RWPE2 (cell line): ENCODE measurements at regions not wholly inside any gene's neighbourhood (a gene's known extent, or its start where the extent isn't known, plus 50 kb on each side); places are given as distances from the start of the nearest gene placed in this dataset.

Source experiments
- ATAC-seq: fragments of 200-7000 bp; cut with Tn5 transposase; 3 replicates; pipeline ENCODE4 v1.9.1; 2021; ENCODE audit warnings: low read depth
- DNase-seq: peaks from one replicate; pipeline ENCODE4 v3.0.0-alpha.2; 2020; ENCODE audit warnings: low spot score
- H3K27ac ChIP-seq: fragments of 450-650 bp; 2 replicates; pipeline ENCODE4 v1.5.1; 2017; ENCODE audit warnings: mild to moderate bottlenecking; ENCODE audit not compliant: poor library complexity, severe bottlenecking
- H3K27me3 ChIP-seq: fragments of 250-450 bp; sonication (Bioruptor Pico); 2 replicates; pipeline ENCODE4 v1.5.1; 2021; ENCODE audit warnings: mild to moderate bottlenecking, moderate library complexity; ENCODE audit not compliant: insufficient read depth, poor library complexity, severe bottlenecking
- H3K36me3 ChIP-seq: fragments of 250-450 bp; sonication (Bioruptor Pico); 2 replicates; pipeline ENCODE4 v1.5.1; 2020; ENCODE audit warnings: low read depth, mild to moderate bottlenecking, moderate library complexity
- H3K4me1 ChIP-seq: fragments of 250-450 bp; sonication (Bioruptor Pico); 2 replicates; pipeline ENCODE4 v1.5.1; 2021; ENCODE audit warnings: mild to moderate bottlenecking, moderate library complexity; ENCODE audit not compliant: insufficient read depth, poor library complexity, severe bottlenecking
- H3K4me3 ChIP-seq: fragments of 250-450 bp; sonication (Bioruptor Pico); 2 replicates; pipeline ENCODE4 v1.5.1; 2021; ENCODE audit warnings: mild to moderate bottlenecking, moderate library complexity; ENCODE audit not compliant: severe bottlenecking
- H3K9me3 ChIP-seq: fragments of 250-450 bp; sonication (Bioruptor Pico); 2 replicates; pipeline ENCODE4 v1.5.1; 2021; ENCODE audit warnings: mild to moderate bottlenecking, moderate library complexity; ENCODE audit not compliant: severe bottlenecking
- TF ChIP-seq, protein P1 (sequence below): fragments of 450-650 bp; IDR thresholded peaks from one replicate; pipeline ENCODE4 v1.5.1; 2017; ENCODE audit warnings: mild to moderate bottlenecking, moderate library complexity; ENCODE audit not compliant: poor library complexity, severe bottlenecking

GRCh38 chr3:188949456-188949855 lies 222.3 kb upstream of the TPRG1 start:
- H3K36me3 ChIP-seq = no peaks in the 10 kb centered on the region
- H3K4me1 ChIP-seq = peaks cover 39% of the 10 kb centered on the region
- no peaks in the 10 kb centered on the region for H3K27me3 ChIP-seq
- no peaks in the 10 kb centered on the region for H3K9me3 ChIP-seq
- H3K4me3 ChIP-seq = no peak overlapping the region
- peak overlapping the region; percentile 99 for H3K27ac ChIP-seq
- TF ChIP-seq, protein P1, sequence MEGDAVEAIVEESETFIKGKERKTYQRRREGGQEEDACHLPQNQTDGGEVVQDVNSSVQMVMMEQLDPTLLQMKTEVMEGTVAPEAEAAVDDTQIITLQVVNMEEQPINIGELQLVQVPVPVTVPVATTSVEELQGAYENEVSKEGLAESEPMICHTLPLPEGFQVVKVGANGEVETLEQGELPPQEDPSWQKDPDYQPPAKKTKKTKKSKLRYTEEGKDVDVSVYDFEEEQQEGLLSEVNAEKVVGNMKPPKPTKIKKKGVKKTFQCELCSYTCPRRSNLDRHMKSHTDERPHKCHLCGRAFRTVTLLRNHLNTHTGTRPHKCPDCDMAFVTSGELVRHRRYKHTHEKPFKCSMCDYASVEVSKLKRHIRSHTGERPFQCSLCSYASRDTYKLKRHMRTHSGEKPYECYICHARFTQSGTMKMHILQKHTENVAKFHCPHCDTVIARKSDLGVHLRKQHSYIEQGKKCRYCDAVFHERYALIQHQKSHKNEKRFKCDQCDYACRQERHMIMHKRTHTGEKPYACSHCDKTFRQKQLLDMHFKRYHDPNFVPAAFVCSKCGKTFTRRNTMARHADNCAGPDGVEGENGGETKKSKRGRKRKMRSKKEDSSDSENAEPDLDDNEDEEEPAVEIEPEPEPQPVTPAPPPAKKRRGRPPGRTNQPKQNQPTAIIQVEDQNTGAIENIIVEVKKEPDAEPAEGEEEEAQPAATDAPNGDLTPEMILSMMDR = no peak
- no peak for DNase-seq
- ATAC-seq = no peak

DNA sequence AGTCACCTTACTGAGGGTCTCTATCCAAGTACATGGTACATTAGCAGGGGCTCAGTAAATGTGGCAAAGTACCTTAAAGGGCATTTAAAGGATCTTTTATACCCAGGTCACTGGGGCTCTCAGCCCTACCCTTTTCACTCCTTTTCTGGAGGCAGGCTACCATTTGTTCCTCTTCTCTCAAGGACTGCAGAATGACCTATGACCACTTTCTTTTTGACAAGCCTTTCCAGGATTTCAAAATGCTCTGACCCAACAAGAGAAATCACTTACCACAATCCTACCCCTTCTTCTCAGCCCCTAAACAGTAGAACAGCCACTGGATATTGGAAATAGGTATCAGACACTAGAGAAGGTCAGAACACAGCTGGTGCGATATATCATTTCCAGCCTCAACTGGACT lies 221.8 kb upstream of the TPRG1 start:
- peaks cover 39% of the 10 kb centered on the region for H3K4me1 ChIP-seq
- DNase-seq (no peak), ATAC-seq (no peak)
- no peaks in the 10 kb centered on the region for H3K36me3 ChIP-seq
- peak overlapping the region; percentile 99 for H3K27ac ChIP-seq
- H3K27me3 ChIP-seq = no peaks in the 10 kb centered on the region
- TF ChIP-seq, protein P1 = no peak
- no peaks in the 10 kb centered on the region for H3K9me3 ChIP-seq
- no peak overlapping the region for H3K4me3 ChIP-seq

DNA sequence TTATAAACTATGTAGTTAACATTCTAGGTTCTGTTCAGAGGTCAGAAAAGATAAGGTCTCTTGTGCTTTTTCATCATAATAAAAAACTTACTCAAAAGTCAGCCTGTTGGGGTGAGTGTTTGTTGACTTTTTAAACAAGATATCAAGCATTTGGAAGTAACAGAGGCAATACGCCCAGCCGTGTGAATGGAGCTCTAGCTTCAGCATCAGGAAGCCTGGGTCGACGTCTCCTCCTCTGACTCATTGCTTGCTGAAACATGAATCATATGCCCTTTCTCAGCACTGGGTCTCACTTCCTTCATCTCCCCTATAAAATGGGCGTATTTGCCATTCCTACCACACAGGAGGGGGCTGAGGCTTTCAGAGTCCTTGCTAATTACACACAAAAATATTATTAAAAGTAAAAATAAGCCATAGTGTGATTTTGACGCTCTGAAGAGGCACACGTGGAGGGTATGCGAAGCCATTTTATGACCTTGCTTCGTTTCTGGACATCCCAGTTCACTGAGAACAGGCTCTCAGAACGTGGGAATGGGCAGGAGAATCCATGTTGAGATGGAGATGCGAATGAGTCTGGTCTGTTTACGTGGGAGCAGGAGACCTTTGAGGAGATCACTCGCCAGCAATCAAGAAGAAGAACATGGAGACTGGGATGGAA lies 220.8 kb upstream of the TPRG1 start:
- H3K36me3 ChIP-seq = no peaks in the 10 kb centered on the region
- H3K4me3 ChIP-seq = no peak overlapping the region
- no peaks in the 10 kb centered on the region for H3K27me3 ChIP-seq
- H3K27ac ChIP-seq = peak overlapping the region; percentile 99
- H3K4me1 ChIP-seq = peaks cover 39% of the 10 kb centered on the region
- peak; percentile 81 for DNase-seq
- H3K9me3 ChIP-seq = no peaks in the 10 kb centered on the region
- TF ChIP-seq, protein P1 = no peak
- ATAC-seq = peak; percentile 71

DNA sequence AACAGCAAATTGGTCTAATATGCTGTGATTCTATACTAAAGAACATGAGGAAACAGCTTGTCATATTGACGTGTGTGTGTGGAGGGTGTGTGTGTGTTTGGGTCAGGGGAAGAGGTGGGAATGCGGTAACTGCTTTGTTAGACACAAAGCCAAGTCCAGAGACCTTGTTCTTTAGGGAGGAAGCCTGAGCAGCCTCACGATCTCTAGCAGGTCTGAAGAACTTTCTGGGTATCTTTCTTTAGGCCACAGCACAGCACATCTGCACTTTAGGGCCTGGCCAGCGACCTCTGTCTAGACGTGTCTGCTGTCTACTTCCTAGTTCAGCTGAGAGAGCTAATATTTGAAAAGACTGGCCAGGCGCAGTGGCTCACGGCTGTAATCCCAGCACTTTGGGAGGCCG lies 220.0 kb upstream of the TPRG1 start:
- ATAC-seq = no peak
- H3K4me3 ChIP-seq = no peak overlapping the region
- no peaks in the 10 kb centered on the region for H3K9me3 ChIP-seq
- H3K27me3 ChIP-seq = no peaks in the 10 kb centered on the region
- peak overlapping the region; percentile 99 for H3K27ac ChIP-seq
- TF ChIP-seq, protein P1 = no peak
- peaks cover 39% of the 10 kb centered on the region for H3K4me1 ChIP-seq
- H3K36me3 ChIP-seq = no peaks in the 10 kb centered on the region
- no peak for DNase-seq

GRCh38 chr3:188954590-188955208 lies 217.1 kb upstream of the TPRG1 start:
- Histone ChIP-seq H3K4me3 (no peak overlapping the region), H3K36me3 (no peaks in the 10 kb centered on the region), H3K9me3 (no peaks in the 10 kb centered on the region), H3K4me1 (peaks cover 18% of the 10 kb centered on the region), H3K27ac (no peak overlapping the region), H3K27me3 (no peaks in the 10 kb centered on the region)
- ATAC-seq = peak; percentile 75
- peak; percentile 73 for DNase-seq
- TF ChIP-seq, protein P1 = peak; percentile 95
